GM12878 (cell line): ENCODE measurements at regions not wholly inside any gene's neighbourhood (a gene's known extent, or its start where the extent isn't known, plus 50 kb on each side); places are given as distances from the start of the nearest gene placed in this dataset.

Source experiments
- ATAC-seq: fragments of 200-7000 bp; cut with Tn5 transposase; 3 replicates; pipeline ENCODE4 v1.9.1; 2020; ENCODE audit warnings: mild to moderate bottlenecking, moderate library complexity
- BruUV-seq: library from RNA; stranded (reverse); fragments of 400-500 nt; replicated peaks from 2 replicates; lab custom pipeline; 2021; lab: Mats Ljungman, UMichigan
- CTCF ChIA-PET: fragments of 300-600 bp; sonication (Branson Sonifier 250); formaldehyde crosslinking; extraction: SDS; loops from one replicate; lab custom pipeline; 2021; ENCODE audit warnings: inconsistent platforms; lab: Yijun Ruan, JAX
- POLR2A ChIA-PET: fragments of 350-600 bp; formaldehyde crosslinking; extraction: SDS; loops from one replicate; lab custom pipeline; 2021; ENCODE audit warnings: inconsistent platforms; lab: Charles Lee
- RAD21 ChIA-PET: fragments of 300-600 bp; sonication (Branson Sonifier 250); formaldehyde crosslinking; loops from one replicate; lab custom pipeline; 2023; ENCODE audit warnings: antibody characterized with exemption; ENCODE audit not compliant: unreplicated experiment; lab: Charles Lee
- SMC1A ChIA-PET: fragments of 300-600 bp; sonication (Branson Sonifier 250); formaldehyde crosslinking; loops from one replicate; lab custom pipeline; 2023; ENCODE audit not compliant: unreplicated experiment, uncharacterized antibody; lab: Charles Lee
- DNase-seq: peaks from one replicate; pipeline ENCODE4 v3.0.0-alpha.2; 2011; ENCODE audit warnings: low read depth, low spot score
- FAIRE-seq: peaks from 3 replicates; lab custom pipeline; 2011; peaks lifted over from hg19 to GRCh38; lab: Jason Lieb, UNC
- H2AFZ ChIP-seq: 2 replicates; pipeline ENCODE4 v1.6.0; 2011; ENCODE audit warnings: low read depth, low read length, control low read depth; ENCODE audit not compliant: control insufficient read depth
- H3K27ac ChIP-seq: 2 replicates; pipeline ENCODE4 v1.5.1; 2011; ENCODE audit warnings: control low read depth; ENCODE audit not compliant: control insufficient read depth, insufficient read depth
- H3K27me3 ChIP-seq, 2 experiments: replicated peaks in 1 of 2; 2 replicates each; pipeline versions ENCODE4 v1.6.0 to v1.6.1; 2011; ENCODE audit warnings: low read length in 1 of 2; ENCODE audit not compliant: control insufficient read depth in 2 of 2, insufficient read depth in 2 of 2
- H3K36me3 ChIP-seq, 2 experiments: 2 replicates each; pipeline ENCODE4 v1.5.1; 2011; ENCODE audit warnings: low read length in 1 of 2; ENCODE audit not compliant: control insufficient read depth in 2 of 2, insufficient read depth in 2 of 2
- H3K4me1 ChIP-seq: 2 replicates; pipeline ENCODE4 v1.6.1; 2011; ENCODE audit warnings: mild to moderate bottlenecking, low read length, moderate library complexity, mixed read lengths; ENCODE audit not compliant: control insufficient read depth, insufficient read depth
- H3K4me2 ChIP-seq: 2 replicates; pipeline ENCODE4 v1.6.0; 2011; ENCODE audit warnings: control low read depth; ENCODE audit not compliant: control insufficient read depth, insufficient read depth
- H3K4me3 ChIP-seq: fragments of 200-600 bp; sonication (generic); 2 replicates; pipeline ENCODE4 v1.5.1; 2016
- H3K79me2 ChIP-seq: 2 replicates; pipeline ENCODE4 v1.6.0; 2011; ENCODE audit warnings: low read length; ENCODE audit not compliant: control insufficient read depth, insufficient read depth
- H3K9ac ChIP-seq: 2 replicates; pipeline ENCODE4 v1.8.0; 2011; ENCODE audit warnings: low read length, control low read depth, mixed read lengths; ENCODE audit not compliant: control insufficient read depth, insufficient read depth
- H3K9me3 ChIP-seq: replicated peaks from 3 replicates; pipeline ENCODE4 v1.5.1; 2011; ENCODE audit warnings: mild to moderate bottlenecking, low read length; ENCODE audit not compliant: control insufficient read depth, insufficient read depth
- H4K20me1 ChIP-seq: 2 replicates; pipeline ENCODE4 v1.6.0; 2011; ENCODE audit not compliant: control insufficient read depth, insufficient read depth
- BRCA1 ChIP-seq: IDR thresholded peaks from 2 replicates; pipeline ENCODE4 v1.6.1; 2011; ENCODE audit warnings: low read depth, low read length, improper control_type of control experiment
- CBFB ChIP-seq: IDR thresholded peaks from 2 replicates; pipeline ENCODE4 v1.6.1; 2016; ENCODE audit warnings: antibody characterized with exemption, low read depth
- CREB1 ChIP-seq: IDR thresholded peaks from 2 replicates; pipeline ENCODE4 v1.6.1; 2012; ENCODE audit warnings: low read depth, mild to moderate bottlenecking, inconsistent platforms
- FOS ChIP-seq: IDR thresholded peaks from 3 replicates; pipeline ENCODE4 v1.6.1; 2011; ENCODE audit warnings: borderline replicate concordance; ENCODE audit not compliant: insufficient read length; ENCODE audit errors: extremely low read depth
- IRF3 ChIP-seq: fragments of 450-650 bp; IDR thresholded peaks from 2 replicates; pipeline ENCODE4 v1.6.1; 2014; ENCODE audit warnings: mild to moderate bottlenecking
- IRF5 ChIP-seq: fragments of 450-650 bp; IDR thresholded peaks from 2 replicates; pipeline ENCODE4 v1.6.1; 2017; ENCODE audit warnings: borderline replicate concordance
- NBN ChIP-seq: fragments of 450-650 bp; IDR thresholded peaks from 2 replicates; pipeline ENCODE4 v1.6.1; 2016
- NR2C2 ChIP-seq: IDR thresholded peaks from 2 replicates; pipeline ENCODE4 v1.6.1; 2011; ENCODE audit warnings: borderline replicate concordance, low read depth; ENCODE audit not compliant: control insufficient read depth, insufficient read length
- TARDBP ChIP-seq: IDR thresholded peaks from 2 replicates; pipeline ENCODE4 v1.6.1; 2016; ENCODE audit warnings: borderline replicate concordance
- TBL1XR1 ChIP-seq: IDR thresholded peaks from 2 replicates; pipeline ENCODE4 v1.6.1; 2012; ENCODE audit warnings: low read depth, low read length, improper control_type of control experiment
- TCF12 ChIP-seq: IDR thresholded peaks from 2 replicates; pipeline ENCODE4 v1.6.1; 2011; ENCODE audit warnings: low read depth, mild to moderate bottlenecking, low read length
- WGBS: methylation state at CpG from one replicate; pipeline ENCODE4 v1.1.6; 2016; ENCODE audit warnings: low lambda C conversion rate; ENCODE audit not compliant: insufficient replicate concordance, insufficient coverage; ENCODE audit errors: missing lambda C conversion rate; 5-methylcytosine and 5-hydroxymethylcytosine counted together
- in situ Hi-C: fragments of 300-500 bp; cut with MboI; formaldehyde crosslinking; loops from 9 replicates; pipeline ENCODE4 v1.14.3; 2018; ENCODE audit warnings: mixed read lengths
- intact Hi-C: fragments of 100-400 bp; cut with micrococcal nuclease; formaldehyde crosslinking; loops from one replicate; pipeline ENCODE4 v1.14.2; 2022; ENCODE audit not compliant: unreplicated experiment

GRCh38 chr14:97268097-97268496 lies 470.9 kb downstream of the VRK1 start:
- H3K79me2 ChIP-seq: no peaks in the 10 kb centered on the region
- no peak for FAIRE-seq
- BruUV-seq: no TSS peak
- POLR2A ChIA-PET: no interaction called here
- TF ChIP-seq TARDBP (no peak), IRF5 (no peak)
- intact Hi-C loops: no loop called here
- RAD21 ChIA-PET: no interaction called here
- H3K9me3 ChIP-seq: no peaks in the 10 kb centered on the region
- H3K4me2 ChIP-seq: no peak overlapping the region
- H3K27ac ChIP-seq: no peak overlapping the region
- whole genome bisulfite sequencing: 67% methylated on average over 2 of the region's 2 CpGs
- no peak for ATAC-seq
- H3K4me3 ChIP-seq: no peak overlapping the region
- H3K9ac ChIP-seq: no peak overlapping the region
- CTCF ChIA-PET: no interaction called here
- in situ Hi-C loops: no loop called here
- SMC1A ChIA-PET: no interaction called here
- H4K20me1 ChIP-seq: no peaks in the 10 kb centered on the region
- DNase-seq: no peak
- no peaks in the 10 kb centered on the region for H3K4me1 ChIP-seq
- H2AFZ ChIP-seq: no peak overlapping the region
- no peaks in the 10 kb centered on the region for H3K36me3 ChIP-seq
- no peaks in the 10 kb centered on the region for H3K27me3 ChIP-seq

GRCh38 chr14:97270308-97270707 lies 473.1 kb downstream of the VRK1 start:
- WGBS: 44% methylated on average over 4 of the region's 4 CpGs

More at GRCh38 chr14:97270308-97270707, 473.1 kb downstream of the VRK1 start:
- Histone ChIP-seq H2AFZ (no peak overlapping the region), H3K4me3 (no peak overlapping the region), H3K36me3 (no peaks in the 10 kb centered on the region), H3K27me3 (no peaks in the 10 kb centered on the region), H3K79me2 (no peaks in the 10 kb centered on the region), H3K9ac (no peak overlapping the region), H3K27ac (no peak overlapping the region), H3K9me3 (no peaks in the 10 kb centered on the region), H3K4me1 (no peaks in the 10 kb centered on the region), H3K4me2 (no peak overlapping the region), H4K20me1 (no peaks in the 10 kb centered on the region)
- ChIA-PET RAD21 (no interaction called here), SMC1A (no interaction called here), POLR2A (no interaction called here), CTCF (no interaction called here)
- DNase-seq: no peak
- no peak for ATAC-seq
- intact Hi-C loops (loop anchor here (5.0 kb wide), 1 partner anchor 93 kb away; no protein-coding TSS in a partner anchor), in situ Hi-C loops (no loop called here)
- FAIRE-seq: no peak
- no peak for TF ChIP-seq TCF12
- TF ChIP-seq NBN: no peak
- TF ChIP-seq BRCA1: no peak
- no peak for TF ChIP-seq TBL1XR1
- no peak for TF ChIP-seq CBFB
- no peak for TF ChIP-seq NR2C2
- TF ChIP-seq IRF3: no peak
- TF ChIP-seq CREB1: no peak
- TF ChIP-seq FOS: no peak
- no TSS peak for BruUV-seq
